HEK293 (cell line): ENCODE measurements at regions not wholly inside any gene's neighbourhood (a gene's known extent, or its start where the extent isn't known, plus 50 kb on each side); places are given as distances from the start of the nearest gene placed in this dataset.

ENCODE experiments used
- CTCF ChIA-PET: fragments of 350-600 bp; formaldehyde crosslinking; extraction: SDS; loops from one replicate; lab custom pipeline; 2021; ENCODE audit warnings: antibody characterized with exemption; lab: Yijun Ruan, JAX
- POLR2A ChIA-PET: fragments of 300-600 bp; formaldehyde crosslinking; extraction: SDS; loops from one replicate; lab custom pipeline; 2020; ENCODE audit warnings: antibody characterized with exemption, inconsistent platforms; lab: Yijun Ruan, JAX
- H3K27ac ChIP-seq: fragments of 200-500 bp; sonication (Bioruptor generic); 2 replicates; pipeline ENCODE4 v1.5.1; 2014; ENCODE audit warnings: low read depth, low read length, control low read depth, inconsistent platforms; ENCODE audit errors: extremely low read depth
- H3K36me3 ChIP-seq, 2 experiments: fragments of 200-500 bp in 1 of 2; sonication (Bioruptor generic) in 1 of 2; 1 replicate in 1 of 2; 2 replicates in 1 of 2; pipeline ENCODE4 v1.5.1; 2014 to 2017; ENCODE audit warnings: inconsistent platforms in 2 of 2, low read length in 2 of 2; ENCODE audit not compliant: control insufficient read depth in 2 of 2, insufficient read depth in 1 of 2
- H3K4me1 ChIP-seq: fragments of 200-500 bp; sonication (Bioruptor generic); 2 replicates; pipeline ENCODE4 v1.5.1; 2014; ENCODE audit warnings: mild to moderate bottlenecking, low read length, inconsistent platforms; ENCODE audit not compliant: control insufficient read depth, insufficient read depth
- H3K4me3 ChIP-seq: 2 replicates; pipeline ENCODE4 v1.5.1; 2011; ENCODE audit warnings: low read depth, mild to moderate bottlenecking, control low read depth, low read length, moderate library complexity
- H3K9me3 ChIP-seq: fragments of 200-500 bp; sonication (Bioruptor generic); 2 replicates; pipeline ENCODE4 v1.5.1; 2014; ENCODE audit warnings: low read depth, low read length, inconsistent platforms; ENCODE audit not compliant: control insufficient read depth, insufficient read depth
- EGR2 ChIP-seq: fragments of 450-650 bp; formaldehyde crosslinking; IDR thresholded peaks from 2 replicates; pipeline ENCODE4 v1.5.1; 2016; ENCODE audit warnings: low read depth, missing biosample characterization, missing genetic modification characterization
- REPIN1 ChIP-seq: fragments of 450-650 bp; formaldehyde crosslinking; IDR thresholded peaks from 2 replicates; pipeline ENCODE4 v1.5.1; 2017; ENCODE audit warnings: missing biosample characterization, missing genetic modification characterization, low read depth
- SP3 ChIP-seq: fragments of 450-650 bp; formaldehyde crosslinking; IDR thresholded peaks from 2 replicates; pipeline ENCODE4 v1.5.1; 2016; ENCODE audit warnings: missing biosample characterization, missing genetic modification characterization
- SP7 ChIP-seq: fragments of 450-650 bp; formaldehyde crosslinking; IDR thresholded peaks from 2 replicates; pipeline ENCODE4 v1.5.1; 2016; ENCODE audit warnings: missing biosample characterization, missing genetic modification characterization
- YY2 ChIP-seq: fragments of 450-650 bp; formaldehyde crosslinking; IDR thresholded peaks from 2 replicates; pipeline ENCODE4 v1.5.1; 2016; ENCODE audit warnings: missing biosample characterization, missing genetic modification characterization
- ZBTB48 ChIP-seq: fragments of 450-650 bp; formaldehyde crosslinking; IDR thresholded peaks from 2 replicates; pipeline ENCODE4 v1.5.1; 2016; ENCODE audit warnings: missing biosample characterization, missing genetic modification characterization
- ZEB2 ChIP-seq: fragments of 450-650 bp; formaldehyde crosslinking; IDR thresholded peaks from 2 replicates; pipeline ENCODE4 v1.5.1; 2016; ENCODE audit warnings: missing biosample characterization, missing genetic modification characterization
- ZNF214 ChIP-seq: fragments of 450-650 bp; formaldehyde crosslinking; IDR thresholded peaks from 2 replicates; pipeline ENCODE4 v1.5.1; 2017; ENCODE audit warnings: missing biosample characterization, mild to moderate bottlenecking, missing genetic modification characterization, borderline replicate concordance
- ZNF23 ChIP-seq: fragments of 450-650 bp; formaldehyde crosslinking; IDR thresholded peaks from 2 replicates; pipeline ENCODE4 v1.5.1; 2016; ENCODE audit warnings: missing biosample characterization, missing genetic modification characterization, borderline replicate concordance
- ZNF239 ChIP-seq: fragments of 450-650 bp; formaldehyde crosslinking; IDR thresholded peaks from 2 replicates; pipeline ENCODE4 v1.5.1; 2016; ENCODE audit warnings: missing biosample characterization, missing genetic modification characterization
- ZNF248 ChIP-seq: fragments of 450-650 bp; formaldehyde crosslinking; IDR thresholded peaks from 2 replicates; pipeline ENCODE4 v1.5.1; 2017; ENCODE audit warnings: missing biosample characterization, missing genetic modification characterization
- ZNF354C ChIP-seq: fragments of 450-650 bp; formaldehyde crosslinking; IDR thresholded peaks from 2 replicates; pipeline ENCODE4 v1.5.1; 2016; ENCODE audit warnings: missing biosample characterization, missing genetic modification characterization, low read depth, borderline replicate concordance
- ZNF426 ChIP-seq: fragments of 450-650 bp; formaldehyde crosslinking; IDR thresholded peaks from 2 replicates; pipeline ENCODE4 v1.5.1; 2017; ENCODE audit warnings: missing biosample characterization, missing genetic modification characterization, mild to moderate bottlenecking, inconsistent platforms, moderate library complexity
- ZNF548 ChIP-seq: fragments of 450-650 bp; formaldehyde crosslinking; IDR thresholded peaks from 2 replicates; pipeline ENCODE4 v1.5.1; 2016; ENCODE audit warnings: missing biosample characterization, missing genetic modification characterization
- ZNF596 ChIP-seq: fragments of 450-650 bp; IDR thresholded peaks from 2 replicates; pipeline ENCODE4 v1.5.0; 2018; ENCODE audit warnings: missing biosample characterization, mild to moderate bottlenecking, missing genetic modification characterization, moderate library complexity
- ZNF600 ChIP-seq: fragments of 450-650 bp; formaldehyde crosslinking; IDR thresholded peaks from 2 replicates; pipeline ENCODE4 v1.5.1; 2016; ENCODE audit warnings: missing biosample characterization, missing genetic modification characterization
- TF ChIP-seq, protein P1 (sequence below): fragments of 450-650 bp; formaldehyde crosslinking; IDR thresholded peaks from 2 replicates; pipeline ENCODE4 v1.5.1; 2016; ENCODE audit warnings: missing biosample characterization, missing genetic modification characterization, low read depth
- TF ChIP-seq, protein P2 (sequence below): fragments of 450-650 bp; formaldehyde crosslinking; IDR thresholded peaks from 2 replicates; pipeline ENCODE4 v1.5.1; 2016; ENCODE audit warnings: missing biosample characterization, missing genetic modification characterization
- TF ChIP-seq, protein P3 (sequence below): fragments of 450-650 bp; formaldehyde crosslinking; IDR thresholded peaks from 2 replicates; pipeline ENCODE4 v1.5.1; 2016; ENCODE audit warnings: missing biosample characterization, missing genetic modification characterization
- TF ChIP-seq, protein P4 (sequence below): fragments of 450-650 bp; formaldehyde crosslinking; IDR thresholded peaks from 2 replicates; pipeline ENCODE4 v1.5.1; 2016; ENCODE audit warnings: missing biosample characterization, missing genetic modification characterization
- TF ChIP-seq, protein P5 (sequence below): fragments of 450-650 bp; formaldehyde crosslinking; IDR thresholded peaks from 2 replicates; pipeline ENCODE4 v1.5.1; 2016; ENCODE audit warnings: missing biosample characterization, missing genetic modification characterization
- TF ChIP-seq, protein P6 (sequence below): fragments of 450-650 bp; formaldehyde crosslinking; optimal IDR thresholded peaks from 2 replicates; pipeline ENCODE3; 2016; ENCODE audit warnings: missing biosample characterization, mild to moderate bottlenecking, missing genetic modification characterization

DNA sequence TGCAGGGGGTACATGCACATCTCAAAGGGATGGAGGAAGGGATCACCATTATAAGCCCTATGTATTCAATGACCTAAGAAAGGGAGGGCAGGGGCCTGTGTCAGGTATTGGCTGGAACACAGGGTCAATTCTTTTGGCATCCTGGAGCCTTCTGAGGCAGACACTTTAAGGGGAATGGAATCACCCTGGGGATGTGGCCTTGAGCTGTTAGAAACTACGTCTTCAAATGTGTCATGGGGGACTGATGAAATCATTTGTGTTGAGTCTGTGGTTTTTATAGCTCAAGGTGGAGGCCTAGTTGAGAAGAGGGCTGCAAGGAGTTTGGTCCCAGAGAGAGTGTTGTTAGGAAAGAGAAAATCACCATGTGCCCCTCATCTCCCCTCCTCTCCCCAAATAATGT, 206.1 kb upstream of the CELF2 start (continued):
- TF ChIP-seq, protein P1, sequence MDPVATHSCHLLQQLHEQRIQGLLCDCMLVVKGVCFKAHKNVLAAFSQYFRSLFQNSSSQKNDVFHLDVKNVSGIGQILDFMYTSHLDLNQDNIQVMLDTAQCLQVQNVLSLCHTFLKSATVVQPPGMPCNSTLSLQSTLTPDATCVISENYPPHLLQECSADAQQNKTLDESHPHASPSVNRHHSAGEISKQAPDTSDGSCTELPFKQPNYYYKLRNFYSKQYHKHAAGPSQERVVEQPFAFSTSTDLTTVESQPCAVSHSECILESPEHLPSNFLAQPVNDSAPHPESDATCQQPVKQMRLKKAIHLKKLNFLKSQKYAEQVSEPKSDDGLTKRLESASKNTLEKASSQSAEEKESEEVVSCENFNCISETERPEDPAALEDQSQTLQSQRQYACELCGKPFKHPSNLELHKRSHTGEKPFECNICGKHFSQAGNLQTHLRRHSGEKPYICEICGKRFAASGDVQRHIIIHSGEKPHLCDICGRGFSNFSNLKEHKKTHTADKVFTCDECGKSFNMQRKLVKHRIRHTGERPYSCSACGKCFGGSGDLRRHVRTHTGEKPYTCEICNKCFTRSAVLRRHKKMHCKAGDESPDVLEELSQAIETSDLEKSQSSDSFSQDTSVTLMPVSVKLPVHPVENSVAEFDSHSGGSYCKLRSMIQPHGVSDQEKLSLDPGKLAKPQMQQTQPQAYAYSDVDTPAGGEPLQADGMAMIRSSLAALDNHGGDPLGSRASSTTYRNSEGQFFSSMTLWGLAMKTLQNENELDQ (tag by site-specific recombination), result no peak
- TF ChIP-seq SP7 (tag by site-specific recombination), result no peak
- TF ChIP-seq, all 188 proteins: peak for 0

DNA sequence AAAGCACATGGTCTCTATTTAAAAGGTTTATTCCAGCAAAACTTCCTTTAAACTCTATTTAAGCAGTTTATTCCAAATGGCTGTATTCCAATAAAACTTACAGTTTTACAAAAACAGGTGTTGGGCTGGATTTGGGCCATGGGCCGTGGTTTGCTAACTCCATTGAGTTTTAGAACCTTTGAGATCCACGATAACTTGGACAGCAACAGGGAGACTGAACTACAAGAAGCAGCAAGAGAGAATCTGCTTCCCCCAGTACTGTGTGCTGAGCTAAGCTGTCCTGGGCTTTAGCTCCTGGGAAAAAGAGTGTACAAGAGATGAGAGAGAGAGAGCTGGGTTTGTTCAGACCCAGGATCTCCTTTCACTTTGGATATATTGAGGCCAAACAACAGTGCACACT, 204.0 kb upstream of the CELF2 start:
- ChIA-PET CTCF (interaction anchor here (0.6 kb wide), 1 partner anchor 22 kb away, joined by 3 read pairs; no protein-coding TSS in a partner anchor), POLR2A (no interaction called here)
- Histone ChIP-seq H3K36me3 (no peaks in the 10 kb centered on the region), H3K4me3 (no peak overlapping the region), H3K4me1 (no peaks in the 10 kb centered on the region), H3K9me3 (no peaks in the 10 kb centered on the region), H3K27ac (no peak overlapping the region)
- no peak for TF ChIP-seq YY2 (tag by site-specific recombination)
- no peak for TF ChIP-seq ZNF596 (tag by site-specific recombination)
- TF ChIP-seq EGR2, result no peak
- TF ChIP-seq ZNF23, result no peak
- no peak for TF ChIP-seq ZNF248
- no peak for TF ChIP-seq ZBTB48 (tag by site-specific recombination)
- no peak for TF ChIP-seq ZEB2 (tag by site-specific recombination)
- TF ChIP-seq ZNF548 (tag by site-specific recombination), result no peak
- no peak for TF ChIP-seq ZNF600 (tag by site-specific recombination)
- no peak for TF ChIP-seq REPIN1 (tag by site-specific recombination)
- TF ChIP-seq SP3 (tag by site-specific recombination), result no peak
- TF ChIP-seq ZNF354C, result no peak
- TF ChIP-seq ZNF426, result no peak
- no peak for TF ChIP-seq ZNF214 (tag by site-specific recombination)
- no peak for TF ChIP-seq ZNF239 (tag by site-specific recombination)
- TF ChIP-seq, protein P2, sequence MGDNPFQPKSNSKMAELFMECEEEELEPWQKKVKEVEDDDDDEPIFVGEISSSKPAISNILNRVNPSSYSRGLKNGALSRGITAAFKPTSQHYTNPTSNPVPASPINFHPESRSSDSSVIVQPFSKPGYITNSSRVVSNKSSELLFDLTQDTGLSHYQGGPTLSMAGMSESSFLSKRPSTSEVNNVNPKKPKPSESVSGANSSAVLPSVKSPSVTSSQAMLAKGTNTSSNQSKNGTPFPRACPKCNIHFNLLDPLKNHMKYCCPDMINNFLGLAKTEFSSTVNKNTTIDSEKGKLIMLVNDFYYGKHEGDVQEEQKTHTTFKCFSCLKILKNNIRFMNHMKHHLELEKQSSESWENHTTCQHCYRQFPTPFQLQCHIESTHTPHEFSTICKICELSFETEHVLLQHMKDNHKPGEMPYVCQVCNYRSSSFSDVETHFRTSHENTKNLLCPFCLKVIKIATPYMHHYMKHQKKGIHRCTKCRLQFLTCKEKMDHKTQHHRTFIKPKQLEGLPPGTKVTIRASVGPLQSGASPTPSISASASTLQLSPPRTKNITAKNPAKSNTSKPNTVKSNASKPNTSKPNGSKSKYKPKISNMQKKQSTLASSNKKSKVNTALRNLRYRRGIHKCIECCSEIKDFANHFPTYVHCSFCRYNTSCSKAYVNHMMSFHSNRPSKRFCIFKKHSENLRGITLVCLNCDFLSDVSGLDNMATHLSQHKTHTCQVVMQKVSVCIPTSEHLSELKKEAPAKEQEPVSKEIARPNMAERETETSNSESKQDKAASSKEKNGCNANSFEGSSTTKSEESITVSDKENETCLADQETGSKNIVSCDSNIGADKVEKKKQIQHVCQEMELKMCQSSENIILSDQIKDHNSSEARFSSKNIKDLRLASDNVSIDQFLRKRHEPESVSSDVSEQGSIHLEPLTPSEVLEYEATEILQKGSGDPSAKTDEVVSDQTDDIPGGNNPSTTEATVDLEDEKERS (tag by site-specific recombination), result no peak
- TF ChIP-seq, protein P3, sequence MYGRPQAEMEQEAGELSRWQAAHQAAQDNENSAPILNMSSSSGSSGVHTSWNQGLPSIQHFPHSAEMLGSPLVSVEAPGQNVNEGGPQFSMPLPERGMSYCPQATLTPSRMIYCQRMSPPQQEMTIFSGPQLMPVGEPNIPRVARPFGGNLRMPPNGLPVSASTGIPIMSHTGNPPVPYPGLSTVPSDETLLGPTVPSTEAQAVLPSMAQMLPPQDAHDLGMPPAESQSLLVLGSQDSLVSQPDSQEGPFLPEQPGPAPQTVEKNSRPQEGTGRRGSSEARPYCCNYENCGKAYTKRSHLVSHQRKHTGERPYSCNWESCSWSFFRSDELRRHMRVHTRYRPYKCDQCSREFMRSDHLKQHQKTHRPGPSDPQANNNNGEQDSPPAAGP (tag by site-specific recombination), result no peak
- TF ChIP-seq, protein P4, sequence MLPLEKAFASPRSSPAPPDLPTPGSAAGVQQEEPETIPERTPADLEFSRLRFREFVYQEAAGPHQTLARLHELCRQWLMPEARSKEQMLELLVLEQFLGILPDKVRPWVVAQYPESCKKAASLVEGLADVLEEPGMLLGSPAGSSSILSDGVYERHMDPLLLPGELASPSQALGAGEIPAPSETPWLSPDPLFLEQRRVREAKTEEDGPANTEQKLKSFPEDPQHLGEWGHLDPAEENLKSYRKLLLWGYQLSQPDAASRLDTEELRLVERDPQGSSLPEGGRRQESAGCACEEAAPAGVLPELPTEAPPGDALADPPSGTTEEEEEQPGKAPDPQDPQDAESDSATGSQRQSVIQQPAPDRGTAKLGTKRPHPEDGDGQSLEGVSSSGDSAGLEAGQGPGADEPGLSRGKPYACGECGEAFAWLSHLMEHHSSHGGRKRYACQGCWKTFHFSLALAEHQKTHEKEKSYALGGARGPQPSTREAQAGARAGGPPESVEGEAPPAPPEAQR (tag by site-specific recombination), result no peak
- TF ChIP-seq, protein P5, sequence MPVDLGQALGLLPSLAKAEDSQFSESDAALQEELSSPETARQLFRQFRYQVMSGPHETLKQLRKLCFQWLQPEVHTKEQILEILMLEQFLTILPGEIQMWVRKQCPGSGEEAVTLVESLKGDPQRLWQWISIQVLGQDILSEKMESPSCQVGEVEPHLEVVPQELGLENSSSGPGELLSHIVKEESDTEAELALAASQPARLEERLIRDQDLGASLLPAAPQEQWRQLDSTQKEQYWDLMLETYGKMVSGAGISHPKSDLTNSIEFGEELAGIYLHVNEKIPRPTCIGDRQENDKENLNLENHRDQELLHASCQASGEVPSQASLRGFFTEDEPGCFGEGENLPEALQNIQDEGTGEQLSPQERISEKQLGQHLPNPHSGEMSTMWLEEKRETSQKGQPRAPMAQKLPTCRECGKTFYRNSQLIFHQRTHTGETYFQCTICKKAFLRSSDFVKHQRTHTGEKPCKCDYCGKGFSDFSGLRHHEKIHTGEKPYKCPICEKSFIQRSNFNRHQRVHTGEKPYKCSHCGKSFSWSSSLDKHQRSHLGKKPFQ, result no peak
- TF ChIP-seq, protein P6, sequence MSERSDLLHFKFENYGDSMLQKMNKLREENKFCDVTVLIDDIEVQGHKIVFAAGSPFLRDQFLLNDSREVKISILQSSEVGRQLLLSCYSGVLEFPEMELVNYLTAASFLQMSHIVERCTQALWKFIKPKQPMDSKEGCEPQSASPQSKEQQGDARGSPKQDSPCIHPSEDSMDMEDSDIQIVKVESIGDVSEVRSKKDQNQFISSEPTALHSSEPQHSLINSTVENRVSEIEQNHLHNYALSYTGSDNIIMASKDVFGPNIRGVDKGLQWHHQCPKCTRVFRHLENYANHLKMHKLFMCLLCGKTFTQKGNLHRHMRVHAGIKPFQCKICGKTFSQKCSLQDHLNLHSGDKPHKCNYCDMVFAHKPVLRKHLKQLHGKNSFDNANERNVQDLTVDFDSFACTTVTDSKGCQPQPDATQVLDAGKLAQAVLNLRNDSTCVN (tag by site-specific recombination), result no peak
